Keratinocyte (primary cell): ENCODE measurements at regions not wholly inside any gene's neighbourhood (a gene's known extent, or its start where the extent isn't known, plus 50 kb on each side); places are given as distances from the start of the nearest gene placed in this dataset.

Experiments used
- DNase-seq: peaks from one replicate; pipeline ENCODE4 v3.0.0-alpha.2; 2011; ENCODE audit warnings: low read depth, missing footprints, low spot score
- FAIRE-seq: peaks from 2 replicates; lab custom pipeline; 2011; peaks lifted over from hg19 to GRCh38; lab: Jason Lieb, UNC
- H2AFZ ChIP-seq: 2 replicates; pipeline ENCODE4 v1.6.0; 2012; ENCODE audit warnings: low read length, control low read depth, inconsistent platforms; ENCODE audit not compliant: control insufficient read depth
- H3K27ac ChIP-seq: 2 replicates; pipeline ENCODE4 v1.5.1; 2011; ENCODE audit warnings: low read length; ENCODE audit not compliant: control insufficient read depth, insufficient read depth
- H3K27me3 ChIP-seq: 3 replicates; pipeline ENCODE4 v1.6.0; 2011; ENCODE audit warnings: low read length; ENCODE audit not compliant: control insufficient read depth, insufficient read depth; ENCODE audit errors: extremely low read depth
- H3K36me3 ChIP-seq, 2 experiments: 2 replicates in 1 of 2; 3 replicates in 1 of 2; pipeline ENCODE4 v1.5.1; 2011; ENCODE audit warnings: low read length in 2 of 2, mild to moderate bottlenecking in 1 of 2; ENCODE audit not compliant: control insufficient read depth in 2 of 2, insufficient read depth in 2 of 2; ENCODE audit errors: extremely low read depth in 1 of 2
- H3K4me1 ChIP-seq: 3 replicates; pipeline ENCODE4 v1.5.1; 2011; ENCODE audit warnings: low read length; ENCODE audit not compliant: control insufficient read depth, insufficient read depth; ENCODE audit errors: extremely low read depth
- H3K4me2 ChIP-seq: 3 replicates; pipeline ENCODE4 v1.6.0; 2011; ENCODE audit warnings: low read depth, low read length; ENCODE audit not compliant: control insufficient read depth, insufficient read depth; ENCODE audit errors: extremely low read depth
- H3K4me3 ChIP-seq, 3 experiments: fragments of 200-600 bp in 1 of 3; sonication (generic) in 1 of 3; 2 replicates in 2 of 3; 3 replicates in 1 of 3; pipeline ENCODE4 v1.5.1; 2011 to 2016; ENCODE audit warnings: low read length in 3 of 3, mild to moderate bottlenecking in 3 of 3, control low read depth in 2 of 3, inconsistent platforms in 1 of 3, low read depth in 1 of 3, mixed read lengths in 1 of 3, mixed run types in 1 of 3, moderate library complexity in 1 of 3; ENCODE audit not compliant: control insufficient read depth in 2 of 3, insufficient read depth in 2 of 3; ENCODE audit errors: extremely low read depth in 1 of 3
- H3K79me2 ChIP-seq: 2 replicates; pipeline ENCODE4 v1.6.0; 2012; ENCODE audit warnings: low read length; ENCODE audit not compliant: control insufficient read depth, insufficient read depth
- H3K9ac ChIP-seq: 3 replicates; pipeline ENCODE4 v1.6.0; 2011; ENCODE audit warnings: low read length; ENCODE audit not compliant: control insufficient read depth, insufficient read depth; ENCODE audit errors: extremely low read depth
- H3K9me1 ChIP-seq: 3 replicates; pipeline ENCODE4 v1.6.0; 2011; ENCODE audit warnings: low read length; ENCODE audit not compliant: control insufficient read depth, insufficient read depth; ENCODE audit errors: extremely low read depth
- H3K9me3 ChIP-seq: 2 replicates; pipeline ENCODE4 v1.5.1; 2012; ENCODE audit warnings: low read depth, low read length; ENCODE audit not compliant: control insufficient read depth
- H4K20me1 ChIP-seq: 3 replicates; pipeline ENCODE4 v1.6.0; 2011; ENCODE audit warnings: low read length; ENCODE audit not compliant: control insufficient read depth, insufficient read depth; ENCODE audit errors: extremely low read depth
- CTCF ChIP-seq, 3 experiments: IDR thresholded peaks in 1 of 3; conservative IDR thresholded peaks in 1 of 3; optimal IDR thresholded peaks in 1 of 3; 2 replicates in 2 of 3; 3 replicates in 1 of 3; pipeline versions ENCODE3 to v1.5.1; 2011; ENCODE audit warnings: low read length in 3 of 3, mild to moderate bottlenecking in 3 of 3, moderate library complexity in 2 of 3, control low read depth in 1 of 3, inconsistent platforms in 1 of 3; ENCODE audit not compliant: insufficient read depth in 2 of 3; ENCODE audit errors: extremely low read depth in 1 of 3
- EZH2 ChIP-seq: IDR thresholded peaks from one replicate; pipeline ENCODE4 v1.6.1; 2012; ENCODE audit warnings: inconsistent platforms, mild to moderate bottlenecking, low read length, moderate library complexity
- dilution Hi-C: fragments of 300-500 bp; cut with MboI; formaldehyde crosslinking; loops from one replicate; pipeline ENCODE4 v1.7.0; 2020; ENCODE audit warnings: low sequenced_read_pairs; ENCODE audit not compliant: extremely low pct_ligation_motif_present

GRCh38 chr9:74147906-74148305, 349.2 kb upstream of the RORB start:
- no peaks in the 10 kb centered on the region for H3K9me3 ChIP-seq
- no peak overlapping the region for H2AFZ ChIP-seq
- DNase-seq (no peak), FAIRE-seq (no peak)
- no peak overlapping the region for H3K9ac ChIP-seq
- no peaks in the 10 kb centered on the region for H3K36me3 ChIP-seq
- H4K20me1 ChIP-seq, result no peaks in the 10 kb centered on the region
- H3K4me1 ChIP-seq, result no peaks in the 10 kb centered on the region
- no peaks in the 10 kb centered on the region for H3K27me3 ChIP-seq
- H3K27ac ChIP-seq, result no peak overlapping the region
- H3K9me1 ChIP-seq, result no peaks in the 10 kb centered on the region
- no peak overlapping the region for H3K4me3 ChIP-seq
- TF ChIP-seq EZH2 (no peak), CTCF (optimal IDR thresholded peaks at IDR 0.05 in 1 of 3, IDR thresholded peaks at IDR 0.05 in 1 of 3, conservative IDR thresholded peaks at IDR 0.05 in 1 of 3; ENCODE audit: extremely low read depth in 1 of 3, insufficient read depth in 2 of 3, low read length in 3 of 3) (no peak)
- dilution Hi-C loops, result no loop called here
- no peak overlapping the region for H3K4me2 ChIP-seq
- no peaks in the 10 kb centered on the region for H3K79me2 ChIP-seq

GRCh38 chr9:74172874-74173273, 324.3 kb upstream of the RORB start:
- dilution Hi-C loops, result no loop called here
- H3K4me3 ChIP-seq, result no peak overlapping the region
- TF ChIP-seq CTCF (optimal IDR thresholded peaks at IDR 0.05 in 1 of 3, IDR thresholded peaks at IDR 0.05 in 1 of 3, conservative IDR thresholded peaks at IDR 0.05 in 1 of 3; ENCODE audit: extremely low read depth in 1 of 3, insufficient read depth in 2 of 3, low read length in 3 of 3), result no peak
- H3K9me1 ChIP-seq, result no peaks in the 10 kb centered on the region
- FAIRE-seq (no peak), DNase-seq (no peak)
- no peaks in the 10 kb centered on the region for H3K27me3 ChIP-seq
- no peak overlapping the region for H2AFZ ChIP-seq
- no peak overlapping the region for H3K27ac ChIP-seq
- H3K9me3 ChIP-seq, result no peaks in the 10 kb centered on the region
- H3K36me3 ChIP-seq, result no peaks in the 10 kb centered on the region
- H3K4me2 ChIP-seq, result no peak overlapping the region
- H3K4me1 ChIP-seq, result no peaks in the 10 kb centered on the region
- H3K9ac ChIP-seq, result no peak overlapping the region
- H4K20me1 ChIP-seq, result no peaks in the 10 kb centered on the region
- H3K79me2 ChIP-seq, result no peaks in the 10 kb centered on the region
